HFFc6 (cell line): ENCODE measurements at regions not wholly inside any gene's neighbourhood (a gene's known extent, or its start where the extent isn't known, plus 50 kb on each side); places are given as distances from the start of the nearest gene placed in this dataset.

Experiments
- DNase-seq: peaks from one replicate; pipeline ENCODE4 v3.0.0-alpha.2; 2018
- H3K27ac Mint-ChIP-seq: 2 replicates; pipeline ENCODE4 v1.8.0; 2020; ENCODE audit warnings: mild to moderate bottlenecking, mixed read lengths
- H3K27me3 Mint-ChIP-seq: 2 replicates; pipeline ENCODE4 v1.8.0; 2021; ENCODE audit warnings: mild to moderate bottlenecking, moderate library complexity, mixed read lengths; ENCODE audit not compliant: insufficient read depth
- H3K36me3 Mint-ChIP-seq: 2 replicates; pipeline ENCODE4 v1.8.0; 2021; ENCODE audit warnings: low read depth, mixed read lengths
- H3K4me1 Mint-ChIP-seq: 2 replicates; pipeline ENCODE4 v1.8.0; 2020; ENCODE audit warnings: low read depth, mixed read lengths
- H3K4me3 Mint-ChIP-seq: 2 replicates; pipeline ENCODE4 v1.8.0; 2020; ENCODE audit warnings: mild to moderate bottlenecking, moderate library complexity, mixed read lengths
- H3K9me3 Mint-ChIP-seq: 2 replicates; pipeline ENCODE4 v1.8.0; 2020; ENCODE audit warnings: mild to moderate bottlenecking, mixed read lengths
- TF ChIP-seq, protein P1 (sequence below): fragments of 200-600 bp; sonication (generic); IDR thresholded peaks from 2 replicates; pipeline ENCODE4 v1.5.0; 2021; ENCODE audit warnings: antibody characterized with exemption, mild to moderate bottlenecking

DNA sequence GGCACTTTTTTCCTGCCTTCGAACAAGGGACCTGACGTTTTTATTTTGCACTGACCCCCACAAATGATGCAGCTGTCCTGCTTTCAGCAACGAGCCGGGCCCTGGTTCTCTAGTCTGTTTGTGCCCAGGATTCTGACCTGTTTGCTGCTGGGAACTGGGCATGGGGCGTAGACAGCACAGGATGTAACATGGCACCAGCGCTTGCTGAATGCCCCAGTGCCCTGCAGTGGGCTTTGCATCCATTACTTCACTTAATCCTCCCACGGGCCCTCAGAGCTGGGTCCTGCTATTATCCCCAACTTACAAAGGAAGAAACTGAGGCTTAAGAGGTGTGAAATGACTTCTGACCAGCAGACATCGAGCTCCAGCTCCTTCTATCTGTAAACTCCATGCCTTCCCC lies 80.4 kb upstream of the PMEPA1 start:
- H3K4me1 Mint-ChIP-seq, result peaks cover 6% of the 10 kb centered on the region
- DNase-seq, result no peak
- H3K27ac Mint-ChIP-seq, result no peak overlapping the region
- H3K36me3 Mint-ChIP-seq, result no peaks in the 10 kb centered on the region
- peaks cover 36% of the 10 kb centered on the region for H3K27me3 Mint-ChIP-seq
- TF ChIP-seq, protein P1, sequence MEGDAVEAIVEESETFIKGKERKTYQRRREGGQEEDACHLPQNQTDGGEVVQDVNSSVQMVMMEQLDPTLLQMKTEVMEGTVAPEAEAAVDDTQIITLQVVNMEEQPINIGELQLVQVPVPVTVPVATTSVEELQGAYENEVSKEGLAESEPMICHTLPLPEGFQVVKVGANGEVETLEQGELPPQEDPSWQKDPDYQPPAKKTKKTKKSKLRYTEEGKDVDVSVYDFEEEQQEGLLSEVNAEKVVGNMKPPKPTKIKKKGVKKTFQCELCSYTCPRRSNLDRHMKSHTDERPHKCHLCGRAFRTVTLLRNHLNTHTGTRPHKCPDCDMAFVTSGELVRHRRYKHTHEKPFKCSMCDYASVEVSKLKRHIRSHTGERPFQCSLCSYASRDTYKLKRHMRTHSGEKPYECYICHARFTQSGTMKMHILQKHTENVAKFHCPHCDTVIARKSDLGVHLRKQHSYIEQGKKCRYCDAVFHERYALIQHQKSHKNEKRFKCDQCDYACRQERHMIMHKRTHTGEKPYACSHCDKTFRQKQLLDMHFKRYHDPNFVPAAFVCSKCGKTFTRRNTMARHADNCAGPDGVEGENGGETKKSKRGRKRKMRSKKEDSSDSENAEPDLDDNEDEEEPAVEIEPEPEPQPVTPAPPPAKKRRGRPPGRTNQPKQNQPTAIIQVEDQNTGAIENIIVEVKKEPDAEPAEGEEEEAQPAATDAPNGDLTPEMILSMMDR, result no peak
- H3K9me3 Mint-ChIP-seq, result no peaks in the 10 kb centered on the region
- H3K4me3 Mint-ChIP-seq, result no peak overlapping the region

DNA sequence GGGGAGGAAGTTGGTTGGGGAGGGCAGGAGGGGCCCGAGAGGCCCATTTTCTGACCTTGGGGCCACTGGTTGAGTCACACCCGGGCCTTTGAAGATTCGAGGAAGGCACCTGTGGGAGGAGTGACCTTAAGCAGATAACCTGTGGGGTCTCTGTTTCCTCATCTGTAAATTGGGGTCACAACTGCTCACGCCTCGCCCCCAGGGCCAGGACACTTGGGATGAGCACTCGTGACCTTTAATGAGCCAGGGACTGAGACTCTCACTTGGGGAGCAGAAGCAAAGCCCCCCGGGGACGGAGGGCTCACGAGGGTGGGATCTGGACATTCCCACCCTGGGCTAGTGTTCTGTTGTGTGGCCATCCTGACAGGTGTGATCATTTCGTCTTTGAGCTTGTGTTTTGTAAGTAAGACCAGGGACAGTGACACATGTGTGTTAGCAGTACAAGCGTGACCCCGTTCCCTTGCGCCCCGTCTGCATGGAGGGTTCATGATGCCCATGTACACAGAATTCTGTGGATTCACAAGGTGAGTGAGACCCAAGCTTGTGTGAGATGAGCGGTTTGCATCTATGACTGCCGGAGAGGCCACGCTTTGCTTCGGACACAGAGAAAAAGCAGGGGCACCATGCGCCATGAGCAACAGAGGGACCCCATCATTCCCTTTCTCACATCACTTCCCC lies 79.3 kb upstream of the PMEPA1 start:
- H3K36me3 Mint-ChIP-seq, result no peaks in the 10 kb centered on the region
- TF ChIP-seq, protein P1, result no peak
- H3K4me3 Mint-ChIP-seq, result no peak overlapping the region
- H3K27me3 Mint-ChIP-seq, result peaks cover 44% of the 10 kb centered on the region
- H3K4me1 Mint-ChIP-seq, result no peaks in the 10 kb centered on the region
- no peak for DNase-seq
- no peaks in the 10 kb centered on the region for H3K9me3 Mint-ChIP-seq
- no peak overlapping the region for H3K27ac Mint-ChIP-seq

DNA sequence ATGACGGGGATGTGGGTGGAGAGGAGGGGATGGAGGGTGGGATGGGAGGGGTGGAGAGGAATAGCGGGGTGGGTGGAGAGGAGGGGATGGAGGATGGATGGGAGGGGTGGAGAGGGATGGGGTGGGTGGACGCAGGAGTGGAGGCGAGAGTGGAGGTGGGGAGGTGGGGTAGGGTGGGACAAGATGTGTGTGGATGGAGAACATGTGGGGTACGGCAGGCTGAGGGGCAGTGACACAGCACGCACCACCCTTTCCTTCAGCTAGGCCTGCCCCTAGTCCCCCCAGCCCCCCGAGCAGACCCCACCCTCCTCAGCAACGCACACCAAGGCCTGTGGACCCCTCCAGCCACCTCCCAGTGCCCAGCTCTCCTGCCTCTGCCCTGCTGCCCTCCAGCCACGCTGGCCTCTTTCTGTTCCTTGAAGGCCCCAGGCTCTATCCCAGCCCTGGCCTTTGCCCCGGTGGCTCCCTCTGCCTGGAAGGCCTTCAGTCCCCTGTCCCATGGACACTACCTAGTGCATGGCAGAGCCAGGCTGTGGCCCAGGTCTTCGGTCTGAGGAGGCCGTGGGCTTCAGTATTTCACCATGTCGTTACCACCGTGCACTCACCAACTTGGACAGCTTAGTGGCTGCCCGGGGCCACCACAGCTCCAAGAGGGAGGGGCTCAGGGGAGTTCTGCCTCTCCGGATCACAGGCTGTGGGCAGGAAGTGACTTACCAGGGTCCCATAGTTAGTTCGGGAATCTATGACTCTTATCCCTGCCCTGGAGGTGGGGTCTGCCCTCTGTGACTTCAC lies 78.4 kb upstream of the PMEPA1 start:
- Mint-ChIP-seq H3K4me3 (no peak overlapping the region), H3K36me3 (no peaks in the 10 kb centered on the region), H3K4me1 (no peaks in the 10 kb centered on the region), H3K27ac (no peak overlapping the region), H3K9me3 (no peaks in the 10 kb centered on the region), H3K27me3 (peaks cover 49% of the 10 kb centered on the region)
- no peak for DNase-seq
- TF ChIP-seq, protein P1, result no peak

DNA sequence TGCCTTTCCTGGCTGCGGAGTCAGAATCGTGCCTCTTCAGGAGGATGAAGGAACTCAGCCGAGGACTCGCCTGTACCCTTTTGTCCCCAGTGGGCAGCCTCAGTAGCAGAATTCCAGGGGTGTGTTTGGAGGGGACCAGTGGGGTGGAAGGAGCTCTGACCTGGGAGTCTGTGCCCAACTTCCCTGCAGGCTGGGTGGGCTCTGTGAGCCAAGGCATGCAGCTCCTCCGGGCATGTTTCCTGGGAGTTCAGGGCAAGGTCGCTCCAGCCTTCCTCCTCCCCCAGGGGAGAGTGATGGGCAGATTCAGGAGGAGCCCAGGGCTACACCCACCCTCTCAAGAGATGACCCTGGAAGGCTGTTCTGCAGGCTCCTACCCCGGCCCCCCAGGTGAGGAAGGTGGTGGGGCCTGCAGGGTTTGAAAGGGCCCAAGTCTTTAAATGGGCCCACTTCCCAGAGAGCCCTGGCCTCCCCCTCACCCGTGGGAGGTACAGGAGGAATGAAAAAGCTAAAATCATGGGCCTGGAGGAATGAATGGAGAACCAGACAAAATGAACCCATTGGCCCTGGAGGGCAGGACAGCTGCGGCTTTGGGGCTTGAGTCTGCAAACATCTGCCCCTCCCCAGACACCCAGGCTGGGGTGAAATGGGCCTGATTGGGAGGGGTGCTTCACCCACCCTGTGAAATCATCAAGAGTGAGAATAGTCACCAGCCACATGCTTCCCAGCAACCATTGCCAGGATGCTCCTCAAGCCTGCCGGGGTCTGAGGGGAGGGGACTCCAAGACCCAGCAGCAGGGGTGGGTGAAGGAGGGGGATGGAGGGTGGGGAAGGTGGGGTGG lies 77.6 kb upstream of the PMEPA1 start:
- Mint-ChIP-seq H3K27ac (no peak overlapping the region), H3K9me3 (no peaks in the 10 kb centered on the region), H3K36me3 (no peaks in the 10 kb centered on the region), H3K4me1 (no peaks in the 10 kb centered on the region), H3K4me3 (no peak overlapping the region), H3K27me3 (peaks cover 48% of the 10 kb centered on the region)
- DNase-seq, result no peak
- TF ChIP-seq, protein P1, result no peak

DNA sequence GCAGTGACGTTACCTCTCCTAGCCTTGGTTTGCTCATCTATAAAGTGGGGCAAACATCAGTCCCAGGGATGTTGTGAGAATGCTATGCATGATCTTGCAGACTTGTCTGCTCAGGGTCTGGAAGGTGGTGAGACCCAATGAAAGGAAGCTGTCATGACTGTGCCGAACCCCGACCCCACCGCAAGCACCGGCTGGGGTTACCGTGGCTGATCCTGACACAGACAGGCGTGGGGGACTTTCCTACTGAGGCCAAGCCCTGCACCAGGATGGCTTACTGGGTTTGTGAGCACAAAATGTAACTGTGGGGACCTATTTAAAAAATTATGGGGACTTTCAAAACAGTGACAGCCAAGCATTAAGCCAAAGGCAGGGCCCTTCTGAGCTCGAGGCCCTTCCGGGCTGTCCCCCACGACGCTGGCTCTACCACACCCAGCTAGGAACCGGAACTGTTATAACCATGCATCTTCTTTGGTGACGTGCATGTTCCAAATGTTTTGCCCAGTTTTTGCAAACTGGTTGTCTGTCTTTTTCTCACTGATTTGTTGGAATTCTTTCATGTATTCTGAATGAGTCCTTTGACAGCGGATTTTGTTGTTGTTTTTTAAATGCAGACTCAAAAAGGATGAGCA lies 76.6 kb upstream of the PMEPA1 start:
- Mint-ChIP-seq H3K27ac (no peak overlapping the region), H3K9me3 (no peaks in the 10 kb centered on the region), H3K27me3 (peaks cover 49% of the 10 kb centered on the region), H3K36me3 (no peaks in the 10 kb centered on the region), H3K4me3 (no peak overlapping the region), H3K4me1 (no peaks in the 10 kb centered on the region)
- DNase-seq, result no peak
- TF ChIP-seq, protein P1, result no peak
